GM10266 (cell line): ENCODE measurements at regions not wholly inside any gene's neighbourhood (a gene's known extent, or its start where the extent isn't known, plus 50 kb on each side); places are given as distances from the start of the nearest gene placed in this dataset.
"Not testable (repeated sequence)": the region's sequence is repeated elsewhere in the genome, so short reads cannot be mapped to it uniquely, and the experiment has no call there.

Experiments
- DNase-seq: peaks from one replicate; pipeline ENCODE4 v3.0.0; 2012; ENCODE audit errors: extremely low spot score
- CTCF ChIP-seq: IDR thresholded peaks from 2 replicates; pipeline ENCODE4 v1.5.1; 2012; ENCODE audit warnings: mild to moderate bottlenecking, low read depth; ENCODE audit not compliant: control insufficient read depth, insufficient read depth; ENCODE audit errors: missing control alignments

GRCh38 chr10:28091913-28092312 lies 93.0 kb upstream of the ODAD2 start:
- no peak for TF ChIP-seq CTCF
- no peak for DNase-seq

- no peak for DNase-seq
- no peak for TF ChIP-seq CTCF
Measured at GRCh38 chr10:28090506-28090905, 91.6 kb upstream of the ODAD2 start.

GRCh38 chr10:28089467-28089866 lies 90.6 kb upstream of the ODAD2 start:
- DNase-seq: no peak

GRCh38 chr10:28087661-28088351 lies 88.9 kb upstream of the ODAD2 start:
- no peak for TF ChIP-seq CTCF
- DNase-seq: no peak

More at GRCh38 chr10:28089467-28089866, 90.6 kb upstream of the ODAD2 start:
- no peak for TF ChIP-seq CTCF

- not testable (repeated sequence) for DNase-seq
Measured at GRCh38 chr10:28085760-28086159, 86.9 kb upstream of the ODAD2 start.

GRCh38 chr10:28082885-28083284 lies 84.0 kb upstream of the ODAD2 start:
- no peak for DNase-seq
- no peak for TF ChIP-seq CTCF

- DNase-seq: no peak
- TF ChIP-seq CTCF: no peak
Measured at GRCh38 chr10:28082316-28082715, 83.4 kb upstream of the ODAD2 start.

GRCh38 chr10:28077889-28078288 lies 79.0 kb upstream of the ODAD2 start:
- TF ChIP-seq CTCF: no peak
- no peak for DNase-seq
